Fibroblast of lung (primary cell): ENCODE measurements at regions not wholly inside any gene's neighbourhood (a gene's known extent, or its start where the extent isn't known, plus 50 kb on each side); places are given as distances from the start of the nearest gene placed in this dataset.

Source experiments
- DNase-seq, 2 donors: peaks; one replicate each; pipeline versions ENCODE4 v3.0.0 to v3.0.0-alpha.2; 2010; ENCODE audit warnings: low read depth in 2 of 2
- H2AFZ ChIP-seq: 2 replicates; pipeline ENCODE4 v1.5.1; 2012; ENCODE audit warnings: low read length, control low read depth, inconsistent platforms
- H3K27ac ChIP-seq: 2 replicates; pipeline ENCODE4 v1.5.1; 2011; ENCODE audit warnings: low read length, control low read depth; ENCODE audit not compliant: insufficient read depth
- H3K27me3 ChIP-seq: 2 replicates; pipeline ENCODE4 v1.5.1; 2011; ENCODE audit warnings: mild to moderate bottlenecking, low read length; ENCODE audit not compliant: control insufficient read depth, insufficient read depth
- H3K36me3 ChIP-seq: 2 replicates; pipeline ENCODE4 v1.5.1; 2011; ENCODE audit warnings: low read length; ENCODE audit not compliant: control insufficient read depth, insufficient read depth
- H3K4me1 ChIP-seq: 2 replicates; pipeline ENCODE4 v1.5.1; 2011; ENCODE audit warnings: low read length; ENCODE audit not compliant: control insufficient read depth, insufficient read depth; ENCODE audit errors: extremely low read depth
- H3K4me2 ChIP-seq: 2 replicates; pipeline ENCODE4 v1.5.1; 2011; ENCODE audit warnings: low read length, control low read depth; ENCODE audit not compliant: insufficient read depth; ENCODE audit errors: extremely low read depth
- H3K4me3 ChIP-seq, 4 experiments: fragments of 200-600 bp in 1 of 4; sonication (generic) in 1 of 4; replicated peaks in 1 of 4; 2 replicates each; pipeline ENCODE4 v1.5.1; 2011 to 2016; ENCODE audit warnings: low read length in 4 of 4, low read depth in 3 of 4, mild to moderate bottlenecking in 3 of 4, control low read depth in 2 of 4, inconsistent platforms in 1 of 4, mixed read lengths in 1 of 4; ENCODE audit not compliant: insufficient read depth in 1 of 4; ENCODE audit errors: control extremely low read depth in 1 of 4
- H3K79me2 ChIP-seq: 2 replicates; pipeline ENCODE4 v1.5.1; 2012; ENCODE audit warnings: mild to moderate bottlenecking, low read length, inconsistent platforms; ENCODE audit not compliant: control insufficient read depth, insufficient read depth
- H3K9ac ChIP-seq: 2 replicates; pipeline ENCODE4 v1.5.1; 2011; ENCODE audit warnings: mild to moderate bottlenecking, low read length, control low read depth; ENCODE audit not compliant: insufficient read depth
- H3K9me3 ChIP-seq: 2 replicates; pipeline ENCODE4 v1.5.1; 2012; ENCODE audit warnings: low read depth, low read length; ENCODE audit not compliant: control insufficient read depth, insufficient read depth
- H4K20me1 ChIP-seq: 2 replicates; pipeline ENCODE4 v1.5.1; 2011; ENCODE audit warnings: low read length; ENCODE audit not compliant: control insufficient read depth, insufficient read depth; ENCODE audit errors: extremely low read depth
- EZH2 ChIP-seq: IDR thresholded peaks from 2 replicates; pipeline ENCODE4 v1.5.1; 2012; ENCODE audit warnings: low read length, control low read depth, mild to moderate bottlenecking; ENCODE audit errors: missing control alignments
- TF ChIP-seq, protein P1 (sequence below), 2 donors: IDR thresholded peaks in 1 of 2; conservative IDR thresholded peaks in 1 of 2; 1 replicate in 1 of 2; 2 replicates in 1 of 2; pipeline ENCODE4 v1.5.1; 2011 to 2012; ENCODE audit warnings: low read length in 2 of 2, control low read depth in 1 of 2, inconsistent platforms in 1 of 2, low read depth in 1 of 2, mild to moderate bottlenecking in 1 of 2

DNA sequence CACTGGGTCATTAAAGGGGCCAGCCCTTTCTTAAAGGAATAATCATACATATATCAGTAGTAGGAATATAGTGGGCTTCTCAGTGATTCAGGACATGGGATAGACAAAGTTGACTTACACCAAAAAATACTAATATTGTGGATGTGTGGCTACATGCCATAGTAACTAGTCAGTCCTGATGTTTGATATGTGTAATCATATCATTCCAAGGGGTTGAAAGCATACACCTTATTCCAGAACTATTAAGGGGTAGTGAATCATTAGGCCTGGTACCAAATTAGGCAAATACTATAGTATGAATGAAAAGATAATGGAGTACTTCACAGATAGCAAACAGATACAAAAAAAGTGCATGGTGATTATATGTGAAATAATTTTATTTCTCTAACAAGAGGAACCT lies 814.9 kb upstream of the NRXN1 start:
- peak in 1 of 2 donors; percentile 16 for DNase-seq
- Histone ChIP-seq H3K27me3 (no peaks in the 10 kb centered on the region), H3K9me3 (no peaks in the 10 kb centered on the region), H3K27ac (no peak overlapping the region), H3K4me2 (no peak overlapping the region), H3K9ac (no peak overlapping the region), H4K20me1 (no peaks in the 10 kb centered on the region), H3K79me2 (no peaks in the 10 kb centered on the region), H3K36me3 (no peaks in the 10 kb centered on the region), H3K4me3 (no peak overlapping the region), H2AFZ (no peak overlapping the region), H3K4me1 (no peaks in the 10 kb centered on the region)
- TF ChIP-seq, protein P1, sequence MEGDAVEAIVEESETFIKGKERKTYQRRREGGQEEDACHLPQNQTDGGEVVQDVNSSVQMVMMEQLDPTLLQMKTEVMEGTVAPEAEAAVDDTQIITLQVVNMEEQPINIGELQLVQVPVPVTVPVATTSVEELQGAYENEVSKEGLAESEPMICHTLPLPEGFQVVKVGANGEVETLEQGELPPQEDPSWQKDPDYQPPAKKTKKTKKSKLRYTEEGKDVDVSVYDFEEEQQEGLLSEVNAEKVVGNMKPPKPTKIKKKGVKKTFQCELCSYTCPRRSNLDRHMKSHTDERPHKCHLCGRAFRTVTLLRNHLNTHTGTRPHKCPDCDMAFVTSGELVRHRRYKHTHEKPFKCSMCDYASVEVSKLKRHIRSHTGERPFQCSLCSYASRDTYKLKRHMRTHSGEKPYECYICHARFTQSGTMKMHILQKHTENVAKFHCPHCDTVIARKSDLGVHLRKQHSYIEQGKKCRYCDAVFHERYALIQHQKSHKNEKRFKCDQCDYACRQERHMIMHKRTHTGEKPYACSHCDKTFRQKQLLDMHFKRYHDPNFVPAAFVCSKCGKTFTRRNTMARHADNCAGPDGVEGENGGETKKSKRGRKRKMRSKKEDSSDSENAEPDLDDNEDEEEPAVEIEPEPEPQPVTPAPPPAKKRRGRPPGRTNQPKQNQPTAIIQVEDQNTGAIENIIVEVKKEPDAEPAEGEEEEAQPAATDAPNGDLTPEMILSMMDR (conservative IDR thresholded peaks at IDR 0.05 in 1 of 2, IDR thresholded peaks at IDR 0.05 in 1 of 2; ENCODE audit: low read depth in 1 of 2, low read length in 2 of 2): no peak
- TF ChIP-seq EZH2: no peak

DNA sequence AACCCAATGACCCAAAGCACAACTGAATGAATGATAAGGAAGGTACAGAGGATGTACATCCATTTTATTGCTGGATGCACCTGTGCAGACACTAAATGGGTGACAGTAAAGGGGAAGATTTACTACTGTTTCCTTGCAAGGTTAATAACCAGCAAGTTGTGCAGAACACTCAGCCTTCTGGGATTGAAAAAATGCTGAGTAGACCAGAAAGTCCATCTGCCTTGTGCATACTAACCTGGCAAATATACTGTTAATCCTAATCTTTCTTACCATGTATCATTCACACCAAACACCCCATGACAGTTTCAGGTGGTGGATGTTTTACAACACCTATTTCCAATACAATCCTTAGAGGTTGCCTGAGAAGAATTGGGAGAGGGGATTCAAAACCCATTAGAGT lies 814.1 kb upstream of the NRXN1 start:
- no peak overlapping the region for H3K4me2 ChIP-seq

DNA sequence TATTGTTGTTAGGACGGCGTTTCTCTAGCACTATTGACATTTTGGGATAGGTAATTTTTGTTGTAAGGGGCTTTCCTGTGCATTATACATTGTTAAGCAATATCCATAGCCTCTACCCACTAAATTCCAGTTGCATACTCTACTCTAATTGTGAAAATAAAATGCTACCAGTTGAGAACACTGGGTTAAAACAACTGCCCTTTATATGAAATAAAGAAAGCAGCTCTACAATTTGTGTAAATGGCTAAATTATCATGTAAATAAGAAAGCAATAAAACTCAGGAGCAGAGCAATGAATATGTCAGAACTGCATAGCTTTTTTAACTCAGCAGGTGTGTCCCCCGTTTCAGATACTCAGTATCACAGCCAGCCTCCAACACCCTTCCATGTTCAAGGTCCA lies 812.7 kb upstream of the NRXN1 start:
- Histone ChIP-seq H3K4me1 (no peaks in the 10 kb centered on the region), H3K9ac (no peak overlapping the region), H3K79me2 (no peaks in the 10 kb centered on the region), H3K36me3 (no peaks in the 10 kb centered on the region), H3K27me3 (no peaks in the 10 kb centered on the region), H4K20me1 (no peaks in the 10 kb centered on the region), H3K9me3 (no peaks in the 10 kb centered on the region), H2AFZ (no peak overlapping the region), H3K4me2 (no peak overlapping the region), H3K27ac (no peak overlapping the region), H3K4me3 (no peak overlapping the region)
- DNase-seq: no peak
- TF ChIP-seq, protein P1 (conservative IDR thresholded peaks at IDR 0.05 in 1 of 2, IDR thresholded peaks at IDR 0.05 in 1 of 2; ENCODE audit: low read depth in 1 of 2, low read length in 2 of 2): no peak
- TF ChIP-seq EZH2: no peak

More for the DNA sequence above, 814.1 kb upstream of the NRXN1 start:
- Histone ChIP-seq H3K27ac (no peak overlapping the region), H4K20me1 (no peaks in the 10 kb centered on the region), H3K4me1 (no peaks in the 10 kb centered on the region), H2AFZ (no peak overlapping the region), H3K27me3 (no peaks in the 10 kb centered on the region), H3K9ac (no peak overlapping the region), H3K4me3 (no peak overlapping the region), H3K79me2 (no peaks in the 10 kb centered on the region), H3K36me3 (no peaks in the 10 kb centered on the region), H3K9me3 (no peaks in the 10 kb centered on the region)
- TF ChIP-seq, protein P1 (conservative IDR thresholded peaks at IDR 0.05 in 1 of 2, IDR thresholded peaks at IDR 0.05 in 1 of 2; ENCODE audit: low read depth in 1 of 2, low read length in 2 of 2): no peak
- no peak for TF ChIP-seq EZH2
- no peak for DNase-seq
